ENCODE measurements at regions not wholly inside any gene's neighbourhood (a gene's known extent, or its start where the extent isn't known, plus 50 kb on each side); places are given as distances from the start of the nearest gene placed in this dataset.

DNA sequence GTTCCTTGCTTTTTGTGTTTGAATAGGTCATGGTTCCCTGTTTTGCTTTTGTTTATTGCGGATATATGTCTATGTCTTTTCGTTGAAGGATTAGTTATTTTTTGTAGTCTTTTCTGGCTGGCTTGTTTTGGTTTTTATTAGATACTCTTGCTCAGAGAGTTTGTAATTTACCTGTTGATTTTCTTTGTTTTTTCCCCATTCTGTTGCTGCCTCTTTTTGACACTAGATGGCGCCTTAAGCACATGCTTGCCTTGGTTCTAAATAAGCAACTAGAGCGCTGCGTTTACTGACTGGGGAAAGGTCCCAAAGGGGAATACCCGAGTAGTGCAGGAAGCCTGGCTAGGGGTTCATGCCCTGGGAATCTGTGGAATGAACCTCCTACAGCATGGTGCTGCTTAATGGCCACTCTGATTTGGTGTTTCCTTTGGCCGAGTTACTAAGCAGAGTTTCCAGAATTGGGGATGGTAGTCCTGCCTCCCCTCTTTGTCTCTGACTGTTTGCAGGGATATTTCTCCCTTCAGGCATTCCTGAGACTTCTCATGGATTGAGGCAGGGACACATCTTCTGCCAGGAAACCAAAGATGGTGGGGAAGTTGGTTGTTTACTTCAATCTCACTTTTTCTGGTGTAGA lies 143.2 kb downstream of the PTPRU start:
- TF ChIP-seq ZNF274 (IDR thresholded peaks at IDR 0.05; ENCODE audit: low read depth, low read length) (no peak), YY1 (IDR thresholded peaks at IDR 0.05; ENCODE audit: insufficient read depth, insufficient read length) (no peak), SUZ12 (IDR thresholded peaks at IDR 0.05; ENCODE audit: extremely low read depth, insufficient read depth, insufficient read length) (no peak)

All from NT2/D1 (cell line).